VCaP (cell line): ENCODE measurements at regions not wholly inside any gene's neighbourhood (a gene's known extent, or its start where the extent isn't known, plus 50 kb on each side); places are given as distances from the start of the nearest gene placed in this dataset.
A peak's percentile ranks its signal among the peaks of the same experiment; 100 is the strongest.
"Not testable (repeated sequence)": the region's sequence is repeated elsewhere in the genome, so short reads cannot be mapped to it uniquely, and the experiment has no call there.

Source experiments
- H3K27ac ChIP-seq: fragments of 450-650 bp; 2 replicates; pipeline ENCODE4 v1.5.1; 2017
- CTCF ChIP-seq: fragments of 450-650 bp; conservative IDR thresholded peaks from 2 replicates; pipeline ENCODE4 v1.5.1; 2017; ENCODE audit warnings: mild to moderate bottlenecking, moderate library complexity

- H3K27ac ChIP-seq = no peak overlapping the region
- no peak for TF ChIP-seq CTCF
These were observed 187.6 kb downstream of the ZFP64 start for GRCh38 chr20:52004018-52004417.

GRCh38 chr20:52003415-52003814, 188.2 kb downstream of the ZFP64 start:
- no peak overlapping the region for H3K27ac ChIP-seq
- TF ChIP-seq CTCF = no peak

GRCh38 chr20:52001999-52002666, 189.4 kb downstream of the ZFP64 start:
- H3K27ac ChIP-seq = peak overlapping the region; percentile 41
- TF ChIP-seq CTCF = peak; percentile 64

- H3K27ac ChIP-seq = not testable (repeated sequence)
These were observed 194.2 kb downstream of the ZFP64 start for GRCh38 chr20:51997281-51997936.

- no peak for TF ChIP-seq CTCF
- H3K27ac ChIP-seq = no peak overlapping the region
These were observed 193.2 kb upstream of the SALL4 start for GRCh38 chr20:51995551-51995951.

- no peak for TF ChIP-seq CTCF
- no peak overlapping the region for H3K27ac ChIP-seq
These were observed 192.6 kb upstream of the SALL4 start for GRCh38 chr20:51994751-51995417.

- H3K27ac ChIP-seq = no peak overlapping the region
- TF ChIP-seq CTCF = no peak
These were observed 185.5 kb upstream of the SALL4 start for GRCh38 chr20:51987812-51988211.

- TF ChIP-seq CTCF = no peak
- peak overlapping the region; percentile 67 for H3K27ac ChIP-seq
These were observed 182.7 kb upstream of the SALL4 start for GRCh38 chr20:51985013-51985415.
